AG09309 (cell line): ENCODE measurements at regions not wholly inside any gene's neighbourhood (a gene's known extent, or its start where the extent isn't known, plus 50 kb on each side); places are given as distances from the start of the nearest gene placed in this dataset.

Experiments used
- DNase-seq: peaks from one replicate; pipeline ENCODE4 v3.0.0-alpha.2; 2010; ENCODE audit warnings: low read depth
- H3K4me3 ChIP-seq: 2 replicates; pipeline ENCODE4 v1.5.1; 2011; ENCODE audit warnings: mild to moderate bottlenecking, low read depth, low read length, moderate library complexity; ENCODE audit not compliant: control insufficient read depth
- CTCF ChIP-seq: IDR thresholded peaks from 2 replicates; pipeline ENCODE4 v1.5.1; 2011; ENCODE audit warnings: mild to moderate bottlenecking, low read depth, low read length, inconsistent platforms; ENCODE audit not compliant: insufficient read depth, control insufficient read depth; ENCODE audit errors: missing control alignments

DNA sequence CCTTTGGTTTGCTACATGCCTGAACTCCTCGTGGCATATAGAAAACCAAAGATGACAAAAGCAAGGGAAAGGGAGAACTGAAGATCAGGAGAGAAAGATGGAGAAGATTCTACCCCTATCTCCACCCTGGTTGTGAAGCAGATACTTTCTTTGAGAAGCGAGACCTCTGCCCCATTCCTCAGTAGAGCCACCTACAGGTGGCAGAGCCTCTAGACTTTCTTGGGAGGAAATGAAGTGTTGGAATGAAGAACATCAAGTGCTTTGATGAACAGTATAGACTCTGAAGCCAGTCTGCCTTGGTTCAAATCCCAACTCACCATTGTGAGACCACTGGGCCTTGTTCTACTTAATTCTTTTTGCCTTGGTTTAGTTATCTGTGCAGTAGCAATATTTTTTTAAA lies 348.8 kb upstream of the ETAA1 start:
- DNase-seq, result no peak
- no peak for TF ChIP-seq CTCF
- no peak overlapping the region for H3K4me3 ChIP-seq

- no peak overlapping the region for H3K4me3 ChIP-seq
- no peak for DNase-seq
- TF ChIP-seq CTCF, result no peak
These were observed 346.5 kb upstream of the ETAA1 start for GRCh38 chr2:67050622-67051021.

DNA sequence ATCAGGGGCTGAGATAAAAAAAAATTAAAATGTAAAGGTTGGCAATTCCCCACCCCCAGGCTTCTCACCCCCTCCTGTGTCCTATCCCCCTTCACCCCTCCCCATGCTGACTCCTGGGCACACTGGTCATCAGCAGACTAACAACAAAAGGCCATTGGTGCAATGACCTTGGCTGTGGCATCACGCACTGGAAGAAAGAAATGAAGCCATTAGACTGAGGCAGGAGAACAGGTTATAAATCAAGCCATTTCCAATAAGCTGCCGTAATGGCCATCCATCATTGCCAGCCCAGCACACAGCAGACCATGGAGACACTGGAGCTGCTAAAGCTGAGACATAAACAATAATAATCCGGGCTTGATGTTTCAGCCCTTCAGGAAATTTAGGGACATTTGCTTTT lies 342.4 kb upstream of the ETAA1 start:
- DNase-seq, result no peak
- no peak for TF ChIP-seq CTCF
- H3K4me3 ChIP-seq, result no peak overlapping the region

DNA sequence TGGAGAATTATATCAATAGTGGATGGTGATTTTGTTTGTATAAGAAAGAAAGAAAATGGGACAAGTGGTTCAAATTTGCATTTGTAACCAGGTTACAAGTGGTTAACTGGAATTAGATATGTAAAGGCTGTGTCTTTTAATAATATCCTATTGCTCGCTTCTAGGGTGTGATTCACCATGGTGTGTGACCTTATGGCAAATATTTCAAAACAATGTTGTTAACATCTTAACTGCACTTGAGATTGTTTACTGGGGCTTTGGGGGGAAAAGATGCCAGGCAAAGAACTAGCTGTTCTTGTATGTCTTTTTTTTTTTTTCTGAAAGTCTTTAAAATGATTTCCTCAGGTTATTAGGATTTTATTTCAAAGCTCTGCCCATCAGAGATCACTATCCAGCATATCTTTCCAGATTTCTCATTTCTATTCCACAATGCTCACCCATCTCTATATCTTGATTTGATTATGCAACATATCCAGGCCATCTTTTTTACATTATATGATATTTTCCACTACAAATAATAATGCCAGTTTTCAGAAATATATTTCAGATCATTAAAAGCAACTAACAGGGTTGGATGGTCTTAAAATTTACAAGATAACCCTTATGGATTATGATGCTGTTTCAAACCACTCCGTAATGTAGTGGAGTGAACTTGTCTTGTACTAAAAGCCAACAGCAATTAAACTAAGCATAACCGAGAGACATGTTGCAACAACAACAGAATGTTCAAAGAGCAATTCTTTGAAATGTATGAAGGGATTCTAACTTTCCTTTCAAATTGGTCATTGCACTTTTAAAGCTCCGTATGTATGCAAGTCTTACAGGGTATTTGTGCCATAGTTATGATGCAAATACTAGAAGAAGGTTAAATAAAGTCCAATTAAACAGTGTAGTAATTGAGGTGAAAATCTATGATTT lies 341.5 kb upstream of the ETAA1 start:
- DNase-seq, result no peak
- no peak for TF ChIP-seq CTCF
- H3K4me3 ChIP-seq, result no peak overlapping the region

- H3K4me3 ChIP-seq, result no peak overlapping the region
- no peak for TF ChIP-seq CTCF
- DNase-seq, result no peak
These were observed 340.0 kb upstream of the ETAA1 start for GRCh38 chr2:67057123-67057522.

DNA sequence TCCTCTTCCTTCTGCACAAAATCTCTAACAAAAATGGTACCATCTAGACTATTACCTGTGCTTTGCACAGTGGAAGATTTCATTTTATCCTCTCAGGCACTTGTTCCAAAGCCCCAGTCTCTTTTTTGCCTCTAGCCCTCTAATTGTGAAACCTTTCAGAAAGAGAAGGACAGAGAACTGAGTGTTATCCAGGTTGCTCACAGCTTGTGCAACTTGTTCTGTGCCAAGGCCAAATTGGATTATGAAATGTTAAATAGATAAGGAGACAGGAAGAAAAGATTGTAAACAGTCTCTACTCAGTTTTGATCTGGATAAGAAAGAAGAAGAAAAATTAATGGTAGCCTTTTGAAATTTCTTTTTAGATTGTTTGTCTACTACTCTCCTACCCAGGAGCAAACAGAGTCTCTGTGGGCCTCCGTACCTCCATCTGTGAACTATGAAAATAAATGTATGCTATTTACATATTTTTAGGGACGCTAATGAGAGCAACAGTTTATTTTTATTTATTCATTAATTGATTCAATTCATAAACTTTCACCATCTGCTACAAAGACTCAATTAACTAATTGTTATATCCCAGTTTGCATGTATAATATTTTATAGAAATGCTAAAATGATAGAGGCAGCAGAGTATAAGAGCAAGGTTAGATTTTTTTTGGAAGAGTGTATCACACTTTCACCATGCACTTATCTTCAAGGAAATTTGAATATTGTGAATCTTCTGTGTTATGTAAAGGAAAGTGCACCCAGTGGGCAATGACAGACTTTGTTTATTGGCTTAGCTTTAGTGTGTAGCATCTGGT lies 339.0 kb upstream of the ETAA1 start:
- H3K4me3 ChIP-seq, result no peak overlapping the region
- peak; percentile 23 for DNase-seq
- TF ChIP-seq CTCF, result no peak
